GM18861 (cell line): ENCODE measurements at regions not wholly inside any gene's neighbourhood (a gene's known extent, or its start where the extent isn't known, plus 50 kb on each side); places are given as distances from the start of the nearest gene placed in this dataset.

Experiments
- ATAC-seq: cut with Tn5 transposase; IDR thresholded peaks from one replicate; pipeline ENCODE4 v1.9.1; 2021; ENCODE audit not compliant: unreplicated experiment

GRCh38 chr6:6518631-6519427 lies 69.7 kb upstream of the LY86 start:
- no peak for ATAC-seq

DNA sequence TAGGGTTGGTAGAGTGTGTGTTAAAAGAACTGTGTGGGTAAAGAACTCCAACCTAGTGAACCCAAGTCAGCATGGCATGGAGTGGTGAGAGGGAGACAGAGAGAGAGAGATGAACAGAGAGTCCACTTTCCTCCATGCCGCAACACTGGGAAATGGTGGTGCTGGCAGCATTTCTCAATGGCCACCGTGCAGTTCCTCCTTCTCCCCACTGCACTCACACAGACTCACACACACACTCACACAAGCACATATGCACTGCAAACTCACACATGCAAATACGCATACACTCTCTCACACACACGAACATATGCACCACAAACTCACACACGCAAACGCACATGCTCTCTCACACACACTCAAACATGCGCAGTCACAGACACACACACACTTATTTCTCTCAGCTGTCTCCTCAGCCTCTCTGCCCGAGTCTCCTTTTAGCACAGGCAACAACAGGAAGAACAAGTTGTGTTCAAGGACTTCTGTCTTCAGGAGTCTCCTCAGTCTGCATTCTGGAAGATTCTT lies 66.5 kb upstream of the LY86 start:
- ATAC-seq = no peak

DNA sequence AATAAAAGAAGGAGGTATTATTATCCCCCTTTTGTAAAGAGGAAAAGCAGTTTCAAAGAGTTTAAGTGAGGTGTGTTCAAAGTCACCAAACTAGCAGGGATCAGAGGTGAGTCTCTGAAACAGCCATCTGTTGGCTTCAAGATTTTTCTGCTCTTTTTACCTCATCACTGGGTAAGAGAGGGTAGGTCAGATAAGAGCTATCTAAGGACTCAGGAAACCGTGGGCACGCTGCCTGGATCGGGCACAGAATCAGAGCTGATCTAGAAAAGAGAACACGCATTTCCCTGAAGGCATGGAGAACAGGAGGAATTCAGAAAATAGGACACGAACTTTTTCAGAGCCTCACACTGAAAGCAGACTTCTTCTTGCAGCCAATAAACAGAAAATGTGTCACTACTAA lies 65.8 kb upstream of the LY86 start:
- ATAC-seq = no peak

DNA sequence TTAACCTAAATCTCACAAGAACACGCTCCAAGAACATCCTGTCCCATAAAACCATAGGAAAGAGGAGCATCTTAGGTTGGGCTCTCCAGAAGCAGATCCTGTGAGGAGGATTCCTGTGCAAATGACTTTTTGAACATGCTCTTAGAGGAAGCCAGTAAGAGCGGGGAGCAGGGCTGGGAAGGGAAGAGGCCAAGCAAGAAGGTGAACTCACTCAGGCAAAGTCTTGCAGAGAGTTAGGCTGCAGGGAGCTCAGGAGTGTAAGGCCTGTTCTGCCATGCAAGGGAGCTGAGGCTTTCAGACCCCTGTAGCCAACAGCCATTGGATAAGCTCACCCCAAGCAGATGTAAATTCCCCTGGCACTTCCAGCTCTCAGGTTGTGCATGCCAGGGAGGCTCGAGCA lies 63.6 kb upstream of the LY86 start:
- no peak for ATAC-seq

GRCh38 chr6:6525933-6526332 lies 62.6 kb upstream of the LY86 start:
- ATAC-seq = no peak

- no peak for ATAC-seq
Observed at GRCh38 chr6:6529275-6529674, 59.2 kb upstream of the LY86 start.

DNA sequence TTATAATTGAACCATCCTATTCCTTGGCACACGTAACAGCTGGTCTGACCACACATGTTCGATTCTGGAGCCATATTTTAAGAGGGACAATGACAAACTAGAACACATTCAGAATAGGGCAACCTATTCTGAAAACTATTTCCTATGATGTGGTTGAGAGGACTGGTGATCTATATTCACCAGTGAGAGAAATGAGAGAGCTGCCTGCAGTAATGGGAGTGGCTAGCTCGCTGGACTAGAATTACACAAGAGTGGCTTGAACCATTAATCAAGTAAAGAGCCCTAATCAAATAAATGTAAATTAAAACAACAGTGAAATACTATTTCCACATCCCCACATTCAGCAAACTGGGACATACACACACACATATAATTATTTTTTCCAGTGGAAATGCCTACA lies 55.3 kb upstream of the LY86 start:
- ATAC-seq = no peak

- no peak for ATAC-seq
Observed at GRCh38 chr6:6534399-6534798, 54.1 kb upstream of the LY86 start.

DNA sequence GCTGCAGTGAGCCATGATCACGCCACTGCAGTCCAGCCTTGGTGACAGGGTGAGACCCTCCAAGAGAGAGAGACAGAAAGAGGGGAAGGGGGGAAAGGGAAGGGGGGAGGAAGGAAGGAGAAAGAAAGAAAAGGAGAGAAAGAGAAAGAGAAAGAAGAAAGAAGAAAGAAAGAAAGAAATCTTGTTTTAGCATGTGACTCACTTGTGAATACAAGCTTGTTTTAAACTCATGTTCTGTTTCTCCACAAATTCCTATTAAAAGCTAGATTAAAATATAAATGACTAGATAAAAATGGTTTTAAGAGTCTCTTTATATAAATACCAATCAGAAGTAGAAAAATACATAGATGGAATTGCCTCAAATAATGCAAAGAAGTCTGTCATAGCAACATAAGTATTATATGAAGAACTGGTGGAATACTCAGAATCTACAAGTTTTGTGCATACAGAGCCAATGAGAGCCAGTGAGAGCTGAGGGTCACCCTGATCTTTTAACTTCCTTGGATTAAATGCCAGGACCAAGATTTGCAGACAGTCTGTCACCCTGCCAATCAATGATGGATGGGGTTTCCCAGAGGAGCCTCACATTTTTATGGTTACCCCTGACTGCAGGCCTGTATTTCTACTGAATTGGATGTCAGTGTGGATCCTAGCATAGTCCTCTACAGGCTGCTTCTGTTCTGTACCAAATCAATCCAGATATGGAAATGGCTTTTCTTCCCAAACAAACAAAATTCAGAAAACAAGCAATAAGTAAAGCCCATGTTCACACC lies 50.8 kb upstream of the LY86 start:
- ATAC-seq = no peak

GRCh38 chr6:6538261-6538660 lies 50.3 kb upstream of the LY86 start:
- ATAC-seq = no peak
